Spinal cord (tissue), 9 donors: ENCODE measurements at regions not wholly inside any gene's neighbourhood (a gene's known extent, or its start where the extent isn't known, plus 50 kb on each side); places are given as distances from the start of the nearest gene placed in this dataset.
"Not testable (repeated sequence)": the region's sequence is repeated elsewhere in the genome, so short reads cannot be mapped to it uniquely, and the experiment has no call there.

Experiments used
- DNase-seq, 6 donors: peaks; one replicate each; pipeline versions ENCODE4 v3.0.0 to v3.0.0-alpha.2; 2013 to 2015; ENCODE audit warnings: low spot score in 6 of 6, low read depth in 4 of 6
- H3K27ac ChIP-seq: one replicate; pipeline ENCODE4 v1.5.1; 2013; ENCODE audit warnings: low read depth, low read length, control low read depth
- H3K27me3 ChIP-seq: one replicate; pipeline ENCODE4 v1.6.1; 2013; ENCODE audit warnings: low read length; ENCODE audit not compliant: control insufficient read depth, insufficient read depth
- H3K36me3 ChIP-seq: one replicate; pipeline ENCODE4 v1.6.1; 2013; ENCODE audit warnings: low read length; ENCODE audit not compliant: control insufficient read depth, insufficient read depth
- H3K4me1 ChIP-seq: one replicate; pipeline ENCODE4 v1.6.1; 2013; ENCODE audit warnings: low read length; ENCODE audit not compliant: control insufficient read depth, insufficient read depth
- H3K4me3 ChIP-seq: one replicate; pipeline ENCODE4 v1.5.1; 2013; ENCODE audit warnings: low read depth, low read length, control low read depth
- H3K9me3 ChIP-seq: one replicate; pipeline ENCODE4 v1.6.1; 2013; ENCODE audit warnings: low read length; ENCODE audit not compliant: control insufficient read depth, insufficient read depth
- WGBS: methylation state at CpG from one replicate; pipeline ENCODE4 v1.1.5; 2013; ENCODE audit warnings: missing lambda C conversion rate; ENCODE audit not compliant: insufficient coverage; 5-methylcytosine and 5-hydroxymethylcytosine counted together
- donor health status: healthy.

DNA sequence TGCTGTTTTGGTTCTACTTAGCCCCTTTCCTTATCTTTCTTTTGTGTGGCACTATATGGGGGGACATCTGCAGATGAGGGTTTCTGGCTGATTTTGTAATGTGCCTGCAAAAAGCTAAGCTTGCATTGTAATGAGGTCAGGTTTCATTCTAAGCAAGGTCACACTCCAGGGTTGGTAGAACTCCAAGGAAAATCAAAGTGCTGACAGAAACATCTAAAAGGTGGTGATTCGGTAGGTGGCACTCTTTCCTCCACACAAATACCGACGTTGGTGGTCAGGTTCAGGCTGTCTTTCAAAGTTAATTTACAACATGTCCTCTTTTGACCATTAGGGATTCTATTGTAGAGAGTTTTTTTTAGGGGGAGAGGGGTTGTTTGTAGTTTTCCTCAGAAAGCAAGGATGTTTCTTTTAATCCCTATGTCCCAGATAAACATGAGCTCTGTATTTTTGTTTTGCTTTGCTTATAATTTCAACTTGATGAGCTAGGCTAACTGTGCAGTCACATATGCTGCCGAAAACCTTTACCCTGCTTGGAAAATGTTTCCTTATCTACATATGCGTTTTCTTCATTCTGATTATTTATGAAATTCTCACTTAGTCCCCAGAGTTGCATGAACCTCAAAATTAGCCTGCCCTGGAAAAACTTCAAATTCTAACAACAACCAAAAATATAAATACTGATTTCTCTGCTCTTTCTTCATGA lies 434.2 kb downstream of the PPARGC1A start:
- Histone ChIP-seq H3K4me3 (no peak overlapping the region), H3K9me3 (no peaks in the 10 kb centered on the region), H3K27me3 (no peaks in the 10 kb centered on the region), H3K4me1 (no peaks in the 10 kb centered on the region), H3K27ac (no peak overlapping the region), H3K36me3 (no peaks in the 10 kb centered on the region)
- 40% methylated on average over 1 of the region's 5 CpGs for WGBS
- DNase-seq: peak in 3 of 6 donors; percentile 1 to 55 (median 52)

DNA sequence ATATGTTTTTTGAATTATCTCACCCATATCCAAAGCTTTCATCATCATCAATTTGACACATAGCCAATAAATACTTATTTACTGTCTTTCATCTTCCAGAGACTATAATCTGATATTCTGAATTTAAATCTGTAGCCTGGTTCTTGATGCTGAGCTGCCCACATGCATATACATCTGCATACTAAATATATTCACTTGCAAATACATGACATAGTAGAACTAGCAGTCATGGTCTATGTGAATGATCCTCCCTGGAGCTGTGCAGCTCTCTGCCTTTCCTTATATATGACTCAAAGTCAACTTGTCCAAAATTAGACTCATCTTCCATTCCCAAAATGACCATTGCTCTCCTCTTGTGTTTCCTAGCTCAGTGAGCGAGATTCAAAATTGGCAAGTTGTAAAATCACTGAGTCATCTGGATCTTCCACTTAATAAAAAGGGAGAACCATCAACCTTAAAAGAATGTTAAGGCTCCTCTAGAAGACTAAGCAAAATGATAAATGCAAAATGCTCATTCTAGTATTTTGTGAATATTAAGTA lies 448.2 kb downstream of the PPARGC1A start:
- Histone ChIP-seq H3K4me1 (no peaks in the 10 kb centered on the region), H3K27ac (no peak overlapping the region), H3K36me3 (no peaks in the 10 kb centered on the region), H3K4me3 (no peak overlapping the region), H3K27me3 (no peaks in the 10 kb centered on the region), H3K9me3 (no peaks in the 10 kb centered on the region)
- WGBS: 80% methylated on average over 1 of the region's 1 CpG
- DNase-seq: no peak

DNA sequence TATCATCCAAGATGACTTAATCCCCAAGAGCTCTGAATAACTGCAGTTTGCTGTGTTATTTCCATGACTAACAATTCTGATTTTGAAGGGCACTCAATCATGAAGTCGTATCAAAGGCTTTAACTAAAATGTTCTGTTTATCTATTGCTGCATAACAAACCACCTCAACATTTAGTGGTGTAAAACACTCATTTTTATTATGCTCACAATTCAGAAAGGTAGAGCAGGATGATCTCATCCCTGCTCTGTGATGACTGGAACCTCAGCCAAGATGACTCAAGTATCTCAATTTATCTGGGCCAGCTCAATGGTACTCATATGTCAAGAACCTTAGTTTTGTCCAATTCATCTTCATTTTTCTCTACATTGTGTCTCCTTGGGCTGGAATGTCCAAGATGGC lies 451.1 kb downstream of the PPARGC1A start:
- Histone ChIP-seq H3K36me3 (no peaks in the 10 kb centered on the region), H3K4me1 (no peaks in the 10 kb centered on the region), H3K27ac (no peak overlapping the region), H3K27me3 (no peaks in the 10 kb centered on the region), H3K9me3 (no peaks in the 10 kb centered on the region), H3K4me3 (no peak overlapping the region)
- WGBS: no CpG with 5 or more reads among the region's 1 CpG
- no peak for DNase-seq

GRCh38 chr4:23429497-23429896 lies 460.4 kb downstream of the PPARGC1A start:
- Histone ChIP-seq H3K4me3 (no peak overlapping the region), H3K36me3 (no peaks in the 10 kb centered on the region), H3K27me3 (no peaks in the 10 kb centered on the region), H3K4me1 (no peaks in the 10 kb centered on the region), H3K9me3 (no peaks in the 10 kb centered on the region), H3K27ac (no peak overlapping the region)
- DNase-seq: no peak

GRCh38 chr4:23425570-23425969 lies 464.3 kb downstream of the PPARGC1A start:
- no peak for DNase-seq
- no peaks in the 10 kb centered on the region for H3K4me1 ChIP-seq
- H3K27ac ChIP-seq: no peak overlapping the region
- H3K27me3 ChIP-seq: no peaks in the 10 kb centered on the region
- no peak overlapping the region for H3K4me3 ChIP-seq
- H3K36me3 ChIP-seq: no peaks in the 10 kb centered on the region
- H3K9me3 ChIP-seq: no peaks in the 10 kb centered on the region

DNA sequence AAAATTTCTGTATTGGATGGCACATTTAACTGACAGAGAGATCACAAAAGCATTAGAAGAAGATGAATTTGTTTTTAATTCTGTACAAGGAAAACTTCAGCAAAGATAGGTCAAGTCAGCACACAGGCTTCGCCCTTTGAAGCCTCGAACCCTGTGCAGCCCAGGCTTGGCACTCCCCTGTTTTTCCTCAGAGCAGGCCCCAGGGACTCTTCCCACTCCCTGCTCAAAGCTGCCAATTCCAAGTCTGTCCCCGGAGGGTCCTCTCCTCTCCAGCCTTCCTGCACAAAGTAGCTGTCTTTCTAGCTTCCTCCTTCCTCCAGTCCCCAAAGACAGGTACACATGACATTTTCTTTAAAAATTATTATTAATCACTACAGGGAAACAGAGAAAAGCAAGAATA lies 466.3 kb downstream of the PPARGC1A start:
- no peaks in the 10 kb centered on the region for H3K4me1 ChIP-seq
- H3K27ac ChIP-seq: no peak overlapping the region
- H3K4me3 ChIP-seq: no peak overlapping the region
- H3K9me3 ChIP-seq: no peaks in the 10 kb centered on the region
- no peaks in the 10 kb centered on the region for H3K36me3 ChIP-seq
- no peaks in the 10 kb centered on the region for H3K27me3 ChIP-seq
- no peak for DNase-seq
- 57% methylated on average over 3 of the region's 3 CpGs for WGBS

GRCh38 chr4:23422878-23423277 lies 467.0 kb downstream of the PPARGC1A start:
- no peaks in the 10 kb centered on the region for H3K9me3 ChIP-seq
- WGBS: 47% methylated on average over 1 of the region's 1 CpG
- no peak overlapping the region for H3K4me3 ChIP-seq
- H3K4me1 ChIP-seq: no peaks in the 10 kb centered on the region
- no peaks in the 10 kb centered on the region for H3K36me3 ChIP-seq
- no peaks in the 10 kb centered on the region for H3K27me3 ChIP-seq
- DNase-seq: no peak
- H3K27ac ChIP-seq: no peak overlapping the region

DNA sequence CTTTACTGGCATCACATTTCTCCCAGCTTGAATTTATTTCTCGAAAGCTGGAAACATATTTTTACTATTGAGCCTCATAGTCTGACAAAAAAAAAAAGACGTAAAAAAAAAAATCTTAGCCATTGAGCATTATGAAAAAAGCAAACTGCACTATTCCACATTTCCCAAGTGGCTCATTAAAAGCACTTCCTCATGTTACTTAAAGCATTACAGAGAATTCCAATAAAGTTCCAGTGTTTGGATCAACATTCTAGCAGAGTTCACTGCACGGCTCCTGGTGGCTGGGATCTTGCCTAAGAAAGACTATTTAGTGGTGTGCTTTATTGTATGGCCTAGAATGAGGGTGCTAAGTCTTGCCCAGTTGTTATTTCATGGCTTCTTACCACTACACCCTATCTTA lies 476.2 kb downstream of the PPARGC1A start:
- Histone ChIP-seq H3K27me3 (no peaks in the 10 kb centered on the region), H3K9me3 (no peaks in the 10 kb centered on the region), H3K4me1 (no peaks in the 10 kb centered on the region), H3K4me3 (no peak overlapping the region), H3K27ac (no peak overlapping the region), H3K36me3 (no peaks in the 10 kb centered on the region)
- 85% methylated on average over 2 of the region's 3 CpGs for WGBS
- peak in 2 of 6 donors; percentile 13 to 18 for DNase-seq

GRCh38 chr4:23412701-23413100 lies 477.1 kb downstream of the PPARGC1A start:
- no peak overlapping the region for H3K27ac ChIP-seq
- no CpG with 5 or more reads among the region's 3 CpGs for WGBS
- no peak overlapping the region for H3K4me3 ChIP-seq
- no peaks in the 10 kb centered on the region for H3K9me3 ChIP-seq
- no peaks in the 10 kb centered on the region for H3K36me3 ChIP-seq
- DNase-seq: peak in 1 of 6 donors; percentile 3
- no peaks in the 10 kb centered on the region for H3K27me3 ChIP-seq
- H3K4me1 ChIP-seq: no peaks in the 10 kb centered on the region

- not testable (repeated sequence) for H3K9me3 ChIP-seq, H3K27ac ChIP-seq, H3K4me1 ChIP-seq, H3K27me3 ChIP-seq, H3K36me3 ChIP-seq, DNase-seq, H3K4me3 ChIP-seq
- WGBS: no CpG with 5 or more reads among the region's 2 CpGs
Observed at GRCh38 chr4:23408913-23409312, 480.9 kb downstream of the PPARGC1A start.
